HEK293T (cell line): ENCODE measurements at regions not wholly inside any gene's neighbourhood (a gene's known extent, or its start where the extent isn't known, plus 50 kb on each side); places are given as distances from the start of the nearest gene placed in this dataset.

ENCODE experiments used
- ARNT ChIP-seq: fragments of 450-650 bp; IDR thresholded peaks from 2 replicates; pipeline ENCODE4 v1.6.1; 2017; ENCODE audit warnings: mild to moderate bottlenecking
- BHLHE40 ChIP-seq: fragments of 450-650 bp; IDR thresholded peaks from 2 replicates; pipeline ENCODE4 v1.6.1; 2016; ENCODE audit warnings: mild to moderate bottlenecking, moderate library complexity, borderline replicate concordance
- FOXA1 ChIP-seq: fragments of 450-650 bp; IDR thresholded peaks from 2 replicates; pipeline ENCODE4 v1.6.1; 2016; ENCODE audit warnings: mild to moderate bottlenecking
- FOXK2 ChIP-seq: fragments of 450-650 bp; IDR thresholded peaks from 2 replicates; pipeline ENCODE4 v1.6.1; 2016; ENCODE audit warnings: mild to moderate bottlenecking
- FOXM1 ChIP-seq: fragments of 450-650 bp; IDR thresholded peaks from 2 replicates; pipeline ENCODE4 v1.6.1; 2017; ENCODE audit warnings: mild to moderate bottlenecking, borderline replicate concordance
- HDGF ChIP-seq: fragments of 450-650 bp; IDR thresholded peaks from 2 replicates; pipeline ENCODE4 v1.6.1; 2017; ENCODE audit warnings: antibody characterized with exemption, borderline replicate concordance
- PKNOX1 ChIP-seq: fragments of 450-650 bp; IDR thresholded peaks from 2 replicates; pipeline ENCODE4 v1.6.1; 2016
- SP1 ChIP-seq: fragments of 450-650 bp; IDR thresholded peaks from 2 replicates; pipeline ENCODE4 v1.6.1; 2017

- TF ChIP-seq SP1 (no peak), BHLHE40 (no peak), FOXA1 (no peak), FOXM1 (no peak), ARNT (no peak), PKNOX1 (no peak), FOXK2 (no peak), HDGF (no peak)
Observed at GRCh38 chr4:59039046-59039445, 1928.9 kb upstream of the IGFBP7 start.
